ENCODE measurements at regions not wholly inside any gene's neighbourhood (a gene's known extent, or its start where the extent isn't known, plus 50 kb on each side); places are given as distances from the start of the nearest gene placed in this dataset.

GRCh38 chr6:99850841-99851240 lies 143.2 kb downstream of the MCHR2 start:
- ATAC-seq (ENCODE audit: low read depth in 2 of 2), result no peak
- no peak overlapping the region for H3K4me3 Mint-ChIP-seq

GRCh38 chr6:99852031-99852430 lies 142.0 kb downstream of the MCHR2 start:
- DNase-seq, result no peak
- H3K4me1 Mint-ChIP-seq, result no peaks in the 10 kb centered on the region
- peaks cover 22 to 37% (median 25%) of the 10 kb centered on the region in 3 donors for H3K27me3 Mint-ChIP-seq
- H3K36me3 Mint-ChIP-seq, result no peaks in the 10 kb centered on the region
- H3K9me3 Mint-ChIP-seq, result peaks cover 0 to 4% (median 0%) of the 10 kb centered on the region in 7 donors
- H3K4me3 Mint-ChIP-seq, result no peak overlapping the region
- no peak for ATAC-seq (ENCODE audit: low read depth in 2 of 2)
- no peak overlapping the region for H3K27ac Mint-ChIP-seq

More at GRCh38 chr6:99850841-99851240, 143.2 kb downstream of the MCHR2 start:
- peaks cover 24 to 29% (median 26%) of the 10 kb centered on the region in 3 donors for H3K27me3 Mint-ChIP-seq
- no peaks in the 10 kb centered on the region for H3K36me3 Mint-ChIP-seq
- peaks cover 0 to 2% (median 0%) of the 10 kb centered on the region in 7 donors for H3K9me3 Mint-ChIP-seq
- H3K4me1 Mint-ChIP-seq, result no peaks in the 10 kb centered on the region
- no peak for DNase-seq
- no peak overlapping the region for H3K27ac Mint-ChIP-seq

GRCh38 chr6:99867026-99867425 lies 127.0 kb downstream of the MCHR2 start:
- no peak overlapping the region for H3K4me3 Mint-ChIP-seq
- DNase-seq (no peak), ATAC-seq (ENCODE audit: low read depth in 2 of 2) (no peak)
- no peak overlapping the region for H3K27ac Mint-ChIP-seq
- no peaks in the 10 kb centered on the region for H3K36me3 Mint-ChIP-seq
- H3K4me1 Mint-ChIP-seq, result peaks cover 0 to 6% (median 0%) of the 10 kb centered on the region in 3 donors
- H3K27me3 Mint-ChIP-seq, result peaks cover 27 to 51% (median 41%) of the 10 kb centered on the region in 3 donors
- H3K9me3 Mint-ChIP-seq, result no peaks in the 10 kb centered on the region

DNA sequence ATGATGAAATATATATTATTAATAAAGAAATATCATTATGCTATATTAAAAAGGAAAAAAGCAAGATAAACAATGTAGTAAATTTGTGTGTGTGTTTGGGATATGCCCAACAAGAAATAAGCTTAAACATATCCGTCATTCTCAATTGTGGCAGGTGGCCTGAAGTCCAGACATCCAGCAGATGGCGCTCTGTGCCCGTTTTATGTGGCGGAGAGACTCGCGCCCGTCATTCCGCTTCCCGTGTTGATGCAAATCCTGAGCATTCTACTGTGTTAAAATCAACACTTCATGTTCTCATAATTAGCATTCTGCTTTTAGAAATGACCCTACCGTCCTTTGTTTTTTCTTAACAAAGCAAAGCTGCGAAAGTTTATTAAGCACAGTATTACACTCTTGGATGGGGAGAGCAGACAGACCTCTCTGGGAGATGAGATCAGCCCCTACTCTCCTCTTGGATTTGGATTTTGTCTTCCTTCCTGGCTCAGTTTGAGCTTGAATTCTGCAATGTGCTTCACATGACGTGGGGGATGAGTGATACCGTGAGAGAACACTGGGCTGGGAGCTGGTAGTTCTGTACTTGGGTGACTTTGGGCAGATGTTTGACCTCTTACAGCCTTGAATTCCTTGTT lies 125.8 kb downstream of the MCHR2 start:
- Mint-ChIP-seq H3K27ac (no peak overlapping the region), H3K9me3 (no peaks in the 10 kb centered on the region), H3K4me1 (peaks cover 0 to 6% (median 0%) of the 10 kb centered on the region in 3 donors), H3K36me3 (no peaks in the 10 kb centered on the region), H3K4me3 (no peak overlapping the region), H3K27me3 (peaks cover 31 to 46% (median 43%) of the 10 kb centered on the region in 3 donors)
- peak in 1 of 2 donors; percentile 35 for ATAC-seq (ENCODE audit: low read depth in 2 of 2)
- peak; percentile 11 for DNase-seq
